BLaER1 (cell line): ENCODE measurements at regions not wholly inside any gene's neighbourhood (a gene's known extent, or its start where the extent isn't known, plus 50 kb on each side); places are given as distances from the start of the nearest gene placed in this dataset.

ENCODE experiments used
- H3K27ac ChIP-seq: shearing (Covaris generic); formaldehyde crosslinking; 2 replicates; pipeline ENCODE4 v1.8.1; 2022
- H3K27me3 ChIP-seq: shearing (Covaris generic); formaldehyde crosslinking; 2 replicates; pipeline ENCODE4 v1.8.1; 2022
- H3K36me3 ChIP-seq: shearing (Covaris generic); formaldehyde crosslinking; 2 replicates; pipeline ENCODE4 v1.8.1; 2022
- H3K4me1 ChIP-seq: shearing (Covaris generic); formaldehyde crosslinking; 2 replicates; pipeline ENCODE4 v1.8.1; 2022
- H3K4me2 ChIP-seq: shearing (Covaris generic); formaldehyde crosslinking; 2 replicates; pipeline ENCODE4 v1.8.1; 2022
- H3K4me3 ChIP-seq: shearing (Covaris generic); formaldehyde crosslinking; 2 replicates; pipeline ENCODE4 v1.8.1; 2022
- H3K9ac ChIP-seq: shearing (Covaris generic); formaldehyde crosslinking; 2 replicates; pipeline ENCODE4 v1.8.1; 2022
- H3K9me3 ChIP-seq: shearing (Covaris generic); formaldehyde crosslinking; 2 replicates; pipeline ENCODE4 v1.8.1; 2022
- H4K20me1 ChIP-seq: shearing (Covaris generic); formaldehyde crosslinking; 2 replicates; pipeline ENCODE4 v1.8.1; 2022
- Cebpa-rat ChIP-seq: shearing (Covaris generic); IDR thresholded peaks from 2 replicates; pipeline ENCODE4 v1.8.1; 2022

DNA sequence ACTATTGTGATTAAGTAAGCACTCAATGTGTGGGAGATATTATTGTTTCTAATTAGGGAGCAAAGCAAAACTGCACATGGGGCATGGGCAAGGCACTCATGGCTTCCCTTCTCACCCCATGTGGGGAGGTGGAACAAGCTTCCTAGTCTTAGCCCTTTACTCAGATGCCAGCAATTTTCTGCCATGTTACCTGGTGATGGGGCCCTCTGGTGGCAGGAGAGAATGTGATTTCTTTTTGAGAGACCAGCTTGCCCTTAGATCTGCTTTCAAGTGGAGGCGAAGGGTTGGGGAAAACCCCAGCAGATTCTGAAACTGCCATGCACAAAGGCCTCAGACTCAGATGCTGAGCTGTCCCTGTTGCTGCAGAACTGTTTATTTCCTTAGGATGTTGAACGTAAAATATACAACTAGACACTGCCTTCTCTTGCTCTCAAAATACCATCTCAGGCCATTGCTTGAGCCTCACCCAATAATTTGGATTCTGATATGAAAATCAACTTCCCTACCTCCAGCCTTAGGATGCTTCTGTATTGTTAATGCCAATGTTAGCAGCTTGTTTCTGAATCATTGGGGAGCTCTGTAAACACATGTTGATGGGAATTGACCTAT lies 130.2 kb upstream of the TPRG1 start:
- no peak overlapping the region for H3K4me2 ChIP-seq

DNA sequence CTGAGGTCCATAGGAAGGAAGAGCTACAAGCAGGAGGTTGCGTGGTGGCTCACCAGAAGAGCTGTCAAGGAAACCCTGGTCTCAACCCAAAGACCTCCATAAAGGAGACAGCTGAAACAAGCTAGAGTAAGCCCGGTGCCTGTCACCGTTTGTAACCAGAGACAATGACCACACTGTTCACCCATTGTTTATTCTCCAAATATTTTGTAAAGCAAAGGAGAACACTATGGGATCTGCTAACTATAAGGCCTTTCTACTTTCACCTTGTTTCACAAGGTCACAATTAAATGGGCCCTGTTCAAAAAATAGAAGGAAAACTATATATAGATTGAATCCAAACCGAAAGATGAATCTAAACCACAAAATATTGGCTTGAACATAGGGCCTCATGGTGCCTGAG lies 128.9 kb upstream of the TPRG1 start:
- 0 out of 2 replicates have a peak overlapping the region, but pooled peaks have one; percentile 23 for H3K4me2 ChIP-seq
- H3K36me3 ChIP-seq: no peaks in the 10 kb centered on the region
- no peak overlapping the region for H3K4me3 ChIP-seq
- no peak for TF ChIP-seq Cebpa-rat
- H3K9ac ChIP-seq: no peak overlapping the region
- H3K9me3 ChIP-seq: no peaks in the 10 kb centered on the region
- peaks cover 7% of the 10 kb centered on the region; the same call in 1 of the 2 replicates for H3K4me1 ChIP-seq
- no peaks in the 10 kb centered on the region for H3K27me3 ChIP-seq
- H3K27ac ChIP-seq: no peak overlapping the region
- no peaks in the 10 kb centered on the region for H4K20me1 ChIP-seq

More for the DNA sequence above, 130.2 kb upstream of the TPRG1 start:
- Histone ChIP-seq H3K27ac (no peak overlapping the region), H3K9me3 (no peaks in the 10 kb centered on the region), H3K36me3 (no peaks in the 10 kb centered on the region), H3K27me3 (no peaks in the 10 kb centered on the region), H4K20me1 (no peaks in the 10 kb centered on the region), H3K9ac (no peak overlapping the region), H3K4me1 (peaks cover 7% of the 10 kb centered on the region; the same call in 1 of the 2 replicates), H3K4me3 (no peak overlapping the region)
- TF ChIP-seq Cebpa-rat: no peak

DNA sequence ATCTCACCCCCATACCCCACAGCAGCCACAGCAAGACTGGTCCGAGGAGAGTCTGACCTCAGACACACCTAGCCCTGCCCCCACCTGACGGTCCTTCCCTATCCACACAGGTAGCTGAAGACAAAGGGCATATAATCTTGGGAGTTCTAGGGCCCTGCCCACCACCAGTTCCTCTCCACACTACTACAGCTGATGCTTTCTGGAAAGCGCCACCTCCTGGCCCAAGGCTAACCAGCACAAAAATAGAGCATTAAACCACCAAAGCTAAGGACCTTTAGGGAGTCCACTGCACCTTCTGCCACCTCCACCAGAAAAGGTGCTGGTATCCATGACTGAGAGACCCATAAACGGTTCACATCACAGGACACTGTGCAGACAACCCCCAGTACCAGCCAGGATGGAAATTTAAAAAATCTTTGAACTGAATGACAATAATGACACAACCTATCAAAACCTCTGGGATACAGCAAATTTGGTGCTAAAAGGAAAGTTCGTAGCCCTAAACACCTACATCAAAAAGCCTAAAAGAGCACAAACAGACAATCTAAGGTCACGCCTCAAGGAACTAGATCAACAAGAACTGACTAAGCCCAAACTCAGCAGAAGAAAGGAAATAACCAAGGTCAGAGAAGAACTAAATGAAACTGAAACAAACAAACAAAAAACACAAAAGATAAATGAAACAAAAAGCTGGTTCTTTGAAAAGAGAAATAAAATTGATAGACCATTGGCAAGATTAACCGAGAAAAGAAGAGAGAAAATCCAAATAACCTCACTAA lies 122.1 kb upstream of the TPRG1 start:
- Histone ChIP-seq H3K4me2 (peak overlapping the region; percentile 33; the same call in 1 of the 2 replicates), H3K36me3 (no peaks in the 10 kb centered on the region), H3K9me3 (peaks cover 5% of the 10 kb centered on the region; the same call in 1 of the 2 replicates), H3K4me1 (peaks cover 17% of the 10 kb centered on the region), H3K4me3 (no peak overlapping the region), H3K27ac (no peak overlapping the region), H3K27me3 (no peaks in the 10 kb centered on the region), H4K20me1 (no peaks in the 10 kb centered on the region), H3K9ac (no peak overlapping the region)
- no peak for TF ChIP-seq Cebpa-rat

DNA sequence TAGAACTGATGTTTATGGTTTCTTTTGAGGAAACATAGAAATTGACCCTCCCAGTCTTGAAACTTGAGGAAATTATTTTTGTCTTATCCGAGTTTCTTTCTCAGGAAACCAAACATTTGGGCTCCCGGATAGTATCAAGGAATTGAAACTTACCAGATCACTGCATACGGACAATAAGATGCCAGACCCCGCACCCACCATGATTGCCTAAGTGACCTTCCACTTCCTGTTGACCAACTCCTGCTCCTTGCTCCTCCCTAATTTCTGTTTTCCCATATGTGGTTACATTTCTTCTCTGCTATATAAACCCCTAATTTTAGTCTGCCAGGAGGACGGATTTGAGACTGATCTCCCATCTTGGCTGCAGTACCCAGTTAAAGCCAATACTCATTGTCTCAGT lies 118.4 kb upstream of the TPRG1 start:
- H3K36me3 ChIP-seq: no peaks in the 10 kb centered on the region
- H3K9me3 ChIP-seq: peaks cover 5% of the 10 kb centered on the region; the same call in 1 of the 2 replicates
- peaks cover 17% of the 10 kb centered on the region for H3K4me1 ChIP-seq
- TF ChIP-seq Cebpa-rat: no peak
- H3K27me3 ChIP-seq: no peaks in the 10 kb centered on the region
- no peaks in the 10 kb centered on the region for H4K20me1 ChIP-seq
- H3K9ac ChIP-seq: no peak overlapping the region
- H3K27ac ChIP-seq: no peak overlapping the region
- no peak overlapping the region for H3K4me2 ChIP-seq
- H3K4me3 ChIP-seq: no peak overlapping the region

DNA sequence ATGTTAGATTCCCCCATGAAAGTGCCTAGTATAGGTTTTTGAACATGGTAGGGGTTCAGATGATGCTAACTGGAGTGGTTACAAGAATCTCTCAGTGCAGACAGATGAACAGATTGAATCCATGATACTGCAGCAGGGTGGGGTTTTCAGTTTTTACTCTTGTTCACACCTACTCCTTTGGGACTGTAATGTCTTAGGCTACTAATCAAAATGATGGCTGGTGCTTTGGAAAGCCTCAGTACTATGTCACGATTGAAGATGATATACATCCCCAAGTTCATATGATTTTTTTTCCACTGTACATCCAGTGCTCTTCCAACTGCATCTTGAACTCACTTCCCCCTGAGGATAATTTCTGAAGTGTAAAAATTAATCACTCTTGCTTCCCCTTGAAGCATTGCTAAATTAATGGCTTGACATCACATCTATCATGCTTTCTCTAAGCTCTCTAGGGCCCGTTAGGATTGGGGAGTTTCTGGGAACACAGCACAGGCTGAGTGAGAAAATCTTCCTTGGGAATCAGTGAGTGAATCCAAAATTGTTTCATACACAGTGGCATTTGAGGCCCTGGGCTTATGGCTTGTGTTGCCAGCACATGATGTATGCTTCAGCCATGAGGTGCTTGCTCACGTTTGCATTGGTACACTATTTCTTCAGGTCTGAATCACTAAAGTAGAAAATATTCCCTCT lies 115.0 kb upstream of the TPRG1 start:
- no peak overlapping the region for H3K27ac ChIP-seq
- no peak overlapping the region for H3K4me2 ChIP-seq
- peaks cover 6% of the 10 kb centered on the region for H3K4me1 ChIP-seq
- peaks cover 5% of the 10 kb centered on the region for H3K9me3 ChIP-seq
- H4K20me1 ChIP-seq: no peaks in the 10 kb centered on the region
- no peaks in the 10 kb centered on the region for H3K36me3 ChIP-seq
- no peak overlapping the region for H3K4me3 ChIP-seq
- H3K27me3 ChIP-seq: no peaks in the 10 kb centered on the region
- TF ChIP-seq Cebpa-rat: no peak
- no peak overlapping the region for H3K9ac ChIP-seq

DNA sequence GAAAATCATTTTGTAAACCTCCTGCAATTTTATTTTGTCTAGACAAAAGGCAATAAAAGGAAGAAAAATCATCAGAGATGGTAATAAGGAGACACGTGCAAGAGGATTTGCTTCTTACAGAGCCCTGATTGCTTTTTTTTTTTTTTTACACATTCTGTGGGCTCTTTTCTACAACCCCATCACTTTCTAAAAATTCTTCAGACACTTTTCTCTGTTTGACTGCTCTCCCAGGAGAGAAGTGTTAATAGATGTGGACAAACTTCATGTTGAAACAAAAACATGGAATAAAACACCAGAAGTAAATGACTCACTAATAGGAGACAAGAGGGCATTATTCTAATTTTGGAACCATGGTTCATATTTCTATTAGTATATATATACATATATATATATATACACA lies 114.4 kb upstream of the TPRG1 start:
- no peak overlapping the region for H3K9ac ChIP-seq
- no peaks in the 10 kb centered on the region for H4K20me1 ChIP-seq
- H3K27ac ChIP-seq: no peak overlapping the region
- H3K4me3 ChIP-seq: no peak overlapping the region
- peaks cover 6% of the 10 kb centered on the region for H3K4me1 ChIP-seq
- no peak overlapping the region for H3K4me2 ChIP-seq
- peaks cover 5% of the 10 kb centered on the region for H3K9me3 ChIP-seq
- no peak for TF ChIP-seq Cebpa-rat
- no peaks in the 10 kb centered on the region for H3K27me3 ChIP-seq
- H3K36me3 ChIP-seq: no peaks in the 10 kb centered on the region

DNA sequence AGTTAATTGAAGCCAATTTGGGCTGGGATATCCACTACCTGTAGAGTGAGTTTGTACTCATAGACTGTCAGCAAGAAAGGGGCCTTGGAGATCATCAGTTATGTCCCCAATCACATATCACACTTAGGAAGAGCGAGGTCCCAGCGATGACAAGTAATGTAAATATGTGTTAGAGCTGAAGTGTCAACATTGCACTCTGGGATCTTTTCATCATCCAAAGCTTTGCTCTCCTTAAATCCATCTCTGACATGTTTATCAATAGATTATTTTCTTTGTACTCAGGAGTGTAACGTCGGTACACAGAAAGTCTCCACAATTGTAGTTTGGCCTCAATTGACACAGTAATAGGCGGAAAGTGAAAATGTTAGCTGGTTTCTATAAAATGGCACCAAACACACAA lies 113.7 kb upstream of the TPRG1 start:
- Histone ChIP-seq H3K27me3 (no peaks in the 10 kb centered on the region), H3K27ac (no peak overlapping the region), H4K20me1 (no peaks in the 10 kb centered on the region), H3K36me3 (no peaks in the 10 kb centered on the region), H3K4me2 (no peak overlapping the region), H3K4me3 (no peak overlapping the region), H3K4me1 (peaks cover 6% of the 10 kb centered on the region), H3K9me3 (peaks cover 5% of the 10 kb centered on the region), H3K9ac (no peak overlapping the region)
- no peak for TF ChIP-seq Cebpa-rat

DNA sequence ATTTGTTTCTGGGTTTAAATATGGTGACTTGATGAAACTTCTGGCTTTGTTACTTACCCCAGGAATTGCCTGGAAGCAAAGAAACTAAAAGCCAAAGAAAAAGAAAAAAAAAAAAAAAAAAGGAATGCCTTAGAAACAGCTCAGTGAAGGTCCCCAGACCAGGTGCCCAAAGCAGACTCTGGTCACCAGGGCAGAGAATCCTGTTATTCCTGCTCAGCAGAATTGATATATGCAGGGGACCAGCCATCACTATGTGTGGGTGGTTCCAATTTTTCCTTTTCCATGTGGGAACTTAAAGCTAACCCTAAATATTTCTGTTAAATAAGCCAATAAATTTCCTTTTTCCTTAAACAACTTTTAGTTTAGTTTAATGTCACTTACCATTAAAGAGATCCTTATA lies 100.8 kb upstream of the TPRG1 start:
- Histone ChIP-seq H3K4me2 (no peak overlapping the region), H3K27ac (no peak overlapping the region), H3K9me3 (no peaks in the 10 kb centered on the region), H3K9ac (no peak overlapping the region), H3K36me3 (no peaks in the 10 kb centered on the region), H3K27me3 (no peaks in the 10 kb centered on the region), H4K20me1 (no peaks in the 10 kb centered on the region), H3K4me3 (no peak overlapping the region), H3K4me1 (no peaks in the 10 kb centered on the region)
- TF ChIP-seq Cebpa-rat: no peak

DNA sequence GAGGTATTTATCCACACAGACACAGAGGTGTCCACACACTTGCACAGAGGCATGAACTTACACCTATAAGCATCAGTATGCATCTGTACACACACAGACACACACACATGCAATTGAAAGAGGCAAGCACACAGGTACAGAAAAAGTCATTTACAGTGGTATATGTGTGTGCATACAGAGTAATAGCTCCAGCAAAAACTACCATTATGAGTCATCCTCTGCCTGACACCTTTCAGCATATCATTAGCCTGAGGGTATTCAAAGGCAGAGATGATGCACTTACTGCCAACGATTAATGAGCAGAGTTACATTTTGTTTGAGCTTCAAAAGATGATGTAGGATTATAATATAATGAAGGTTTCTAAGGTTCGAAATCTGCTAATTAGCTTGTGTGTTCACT lies 100.3 kb upstream of the TPRG1 start:
- H3K27ac ChIP-seq: no peak overlapping the region
- no peaks in the 10 kb centered on the region for H3K4me1 ChIP-seq
- no peak overlapping the region for H3K4me3 ChIP-seq
- H3K9ac ChIP-seq: no peak overlapping the region
- H3K9me3 ChIP-seq: no peaks in the 10 kb centered on the region
- no peak for TF ChIP-seq Cebpa-rat
- no peak overlapping the region for H3K4me2 ChIP-seq
- no peaks in the 10 kb centered on the region for H4K20me1 ChIP-seq
- H3K27me3 ChIP-seq: no peaks in the 10 kb centered on the region
- no peaks in the 10 kb centered on the region for H3K36me3 ChIP-seq

DNA sequence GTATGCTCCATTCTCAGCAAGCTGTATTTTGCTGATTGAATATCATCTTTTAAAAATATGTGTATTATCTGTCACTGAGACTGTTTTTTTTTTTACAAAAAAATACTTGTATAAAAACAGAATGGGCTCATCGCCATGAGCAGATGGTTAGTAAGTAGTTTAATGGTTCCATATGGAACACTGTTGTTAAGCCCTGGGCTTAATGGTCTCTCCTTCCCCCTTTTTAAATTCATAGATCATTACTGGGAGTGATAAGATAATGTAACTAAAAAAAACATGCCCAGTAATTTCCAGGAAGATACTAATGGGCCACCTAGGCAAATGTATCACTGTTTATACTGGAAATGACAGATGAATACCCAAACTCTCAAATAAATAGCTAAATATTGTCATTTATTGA lies 95.3 kb upstream of the TPRG1 start:
- Histone ChIP-seq H3K27me3 (no peaks in the 10 kb centered on the region), H3K36me3 (no peaks in the 10 kb centered on the region), H3K9me3 (no peaks in the 10 kb centered on the region), H4K20me1 (no peaks in the 10 kb centered on the region), H3K4me1 (no peaks in the 10 kb centered on the region), H3K4me2 (no peak overlapping the region), H3K4me3 (no peak overlapping the region), H3K27ac (no peak overlapping the region), H3K9ac (no peak overlapping the region)
- TF ChIP-seq Cebpa-rat: no peak
